GM21717 (cell line): ENCODE measurements at regions not wholly inside any gene's neighbourhood (a gene's known extent, or its start where the extent isn't known, plus 50 kb on each side); places are given as distances from the start of the nearest gene placed in this dataset.
"Not testable (repeated sequence)": the region's sequence is repeated elsewhere in the genome, so short reads cannot be mapped to it uniquely, and the experiment has no call there.

Experiments
- ATAC-seq: cut with Tn5 transposase; IDR thresholded peaks from one replicate; pipeline ENCODE4 v1.9.1; 2021; ENCODE audit warnings: mild to moderate bottlenecking, moderate library complexity; ENCODE audit not compliant: unreplicated experiment

DNA sequence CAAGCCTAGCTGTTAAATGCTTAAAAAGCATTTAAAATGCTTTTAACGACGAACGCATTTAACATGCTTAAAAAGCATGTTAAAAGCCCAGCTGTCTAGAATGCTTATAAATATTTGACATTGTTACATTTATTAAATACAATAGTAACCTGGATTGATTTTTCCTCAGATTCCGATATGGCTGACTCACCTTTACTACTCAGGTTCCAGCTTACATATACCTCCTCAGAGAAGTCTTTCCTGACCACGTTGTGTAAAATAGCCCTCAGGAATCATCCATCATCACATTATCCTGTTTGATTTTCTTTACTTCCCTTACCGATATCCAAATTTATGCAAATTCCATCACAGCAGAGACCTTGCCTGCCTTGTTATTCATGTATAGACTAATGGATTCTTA, 51.4 kb downstream of the SLC41A2 start:
- no peak for ATAC-seq

DNA sequence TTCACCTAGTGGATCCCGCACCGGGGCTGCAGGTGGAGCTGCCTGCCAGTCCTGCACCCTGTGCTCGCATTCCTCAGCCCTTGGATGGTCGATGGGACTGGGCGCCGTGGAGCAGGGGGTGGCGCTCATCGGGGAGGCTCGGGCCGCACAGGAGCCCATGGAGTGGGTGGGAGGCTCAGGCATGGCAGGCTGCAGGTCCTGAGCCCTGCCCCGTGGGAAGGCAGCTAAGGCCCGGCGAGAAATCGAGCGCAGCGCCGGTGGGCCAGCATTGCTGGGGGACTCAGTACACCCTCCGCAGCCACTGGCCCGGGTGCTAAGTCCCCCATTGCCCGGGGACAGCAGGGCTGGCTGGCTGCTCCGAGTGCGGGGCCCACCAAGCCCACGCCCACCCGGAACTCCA, 52.6 kb downstream of the SLC41A2 start:
- not testable (repeated sequence) for ATAC-seq

DNA sequence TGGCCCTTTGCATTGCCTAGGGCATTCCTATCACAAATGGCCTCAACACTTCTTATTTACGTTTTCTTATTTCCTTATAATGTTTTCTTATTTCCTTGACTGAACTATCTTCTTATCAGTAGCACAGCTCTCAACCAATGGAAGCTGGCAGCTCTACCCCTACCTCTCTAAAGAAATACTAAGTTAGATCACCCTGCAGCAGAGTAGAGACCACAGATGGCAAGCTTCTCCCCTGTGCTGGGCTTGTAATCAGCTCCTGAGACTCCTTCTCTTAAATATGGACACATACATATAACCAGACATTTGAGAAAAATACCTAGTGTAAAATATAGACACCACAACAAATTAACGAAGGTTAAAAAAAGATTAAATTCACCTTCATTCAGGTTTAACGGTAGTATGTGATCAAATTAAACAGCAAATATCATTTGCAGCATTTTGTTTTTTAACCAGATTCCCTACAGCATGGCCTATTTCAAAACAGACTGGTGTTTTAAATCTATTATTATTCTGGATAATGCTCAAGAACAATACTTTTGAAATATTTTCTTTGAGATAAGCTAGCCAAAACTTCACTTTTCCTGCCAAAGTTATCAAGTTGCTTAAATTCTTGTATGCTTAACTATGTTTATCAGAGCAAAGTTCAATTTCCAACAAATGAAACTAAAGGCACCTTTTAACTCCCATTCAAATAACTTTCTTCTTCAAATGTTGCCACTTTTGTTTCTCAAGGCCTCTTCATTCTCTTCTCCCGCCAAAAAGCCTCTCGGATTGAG, 54.3 kb downstream of the SLC41A2 start:
- ATAC-seq, result no peak

DNA sequence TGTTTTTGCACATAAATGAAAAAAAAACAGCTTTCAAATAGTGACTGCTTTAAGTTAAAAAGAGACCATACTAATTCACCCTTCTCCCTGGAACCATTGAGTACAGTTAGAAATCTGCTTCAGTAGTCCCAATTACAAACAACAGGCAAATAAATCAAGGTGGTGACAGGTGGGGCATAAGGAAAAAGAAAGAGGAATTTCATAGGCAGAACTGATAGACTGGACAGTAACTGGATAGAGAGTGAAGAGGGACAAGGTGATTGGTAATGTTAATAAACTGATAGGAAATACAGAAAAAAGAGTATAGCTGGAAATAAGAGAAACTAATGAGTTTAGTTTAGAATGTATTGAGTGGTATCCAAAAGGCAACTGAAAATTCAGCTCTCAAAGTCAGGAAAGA, 56.0 kb downstream of the SLC41A2 start:
- no peak for ATAC-seq

DNA sequence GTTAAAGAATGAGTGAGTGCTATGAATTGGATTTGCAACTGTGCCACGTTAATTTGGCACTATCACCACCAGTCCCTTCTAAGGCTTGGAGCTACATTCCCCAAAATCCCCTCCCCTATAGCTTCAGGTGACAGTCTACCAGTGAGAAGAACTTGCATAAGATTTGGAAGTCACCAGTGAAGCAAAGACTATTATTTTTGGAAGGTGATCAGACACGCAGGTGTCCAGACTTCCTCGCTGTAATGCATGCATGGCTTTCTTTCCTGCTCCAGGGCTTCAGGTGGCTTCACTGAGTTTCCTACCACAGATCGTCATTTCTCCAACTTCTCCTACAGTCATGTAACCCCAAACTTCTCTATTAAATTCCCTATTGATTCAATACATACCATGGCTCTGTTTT, 61.4 kb downstream of the SLC41A2 start:
- no peak for ATAC-seq

DNA sequence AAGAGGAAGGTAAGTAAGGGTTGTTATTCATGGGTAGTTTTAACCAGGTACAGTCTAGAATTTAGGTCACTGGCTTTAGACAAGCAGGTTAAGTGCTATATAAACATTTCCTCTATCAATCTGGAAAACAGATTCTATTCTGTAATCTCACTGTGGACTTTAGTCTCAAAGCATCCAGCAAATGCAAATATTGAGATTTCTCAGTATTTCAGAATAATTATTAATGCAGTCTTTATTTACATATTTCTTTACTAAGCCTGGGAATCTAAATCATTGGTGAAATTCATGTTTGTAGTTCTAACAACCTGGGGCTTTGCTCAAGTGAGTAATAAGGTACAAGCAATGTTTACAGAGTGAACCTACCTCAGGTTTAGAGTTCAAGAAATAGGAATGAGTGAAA, 61.9 kb downstream of the SLC41A2 start:
- ATAC-seq, result no peak

DNA sequence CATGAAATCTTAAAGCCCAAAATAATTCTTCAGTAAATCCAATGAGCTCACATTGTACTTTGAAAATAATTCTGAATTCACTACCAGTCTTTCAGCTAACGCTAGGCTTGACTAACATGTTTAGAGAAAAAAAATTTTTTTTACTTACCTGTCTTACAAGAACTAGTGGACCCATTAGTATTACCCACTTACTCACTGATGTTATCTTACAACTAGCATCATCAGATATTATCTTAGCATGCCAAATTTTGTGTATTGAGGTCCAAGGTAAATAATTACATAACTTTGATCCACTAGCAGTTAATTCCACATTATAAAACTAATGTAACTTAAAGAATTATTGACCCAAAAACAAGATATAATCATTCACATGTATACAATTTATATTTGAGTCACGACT, 62.7 kb downstream of the SLC41A2 start:
- ATAC-seq, result no peak

DNA sequence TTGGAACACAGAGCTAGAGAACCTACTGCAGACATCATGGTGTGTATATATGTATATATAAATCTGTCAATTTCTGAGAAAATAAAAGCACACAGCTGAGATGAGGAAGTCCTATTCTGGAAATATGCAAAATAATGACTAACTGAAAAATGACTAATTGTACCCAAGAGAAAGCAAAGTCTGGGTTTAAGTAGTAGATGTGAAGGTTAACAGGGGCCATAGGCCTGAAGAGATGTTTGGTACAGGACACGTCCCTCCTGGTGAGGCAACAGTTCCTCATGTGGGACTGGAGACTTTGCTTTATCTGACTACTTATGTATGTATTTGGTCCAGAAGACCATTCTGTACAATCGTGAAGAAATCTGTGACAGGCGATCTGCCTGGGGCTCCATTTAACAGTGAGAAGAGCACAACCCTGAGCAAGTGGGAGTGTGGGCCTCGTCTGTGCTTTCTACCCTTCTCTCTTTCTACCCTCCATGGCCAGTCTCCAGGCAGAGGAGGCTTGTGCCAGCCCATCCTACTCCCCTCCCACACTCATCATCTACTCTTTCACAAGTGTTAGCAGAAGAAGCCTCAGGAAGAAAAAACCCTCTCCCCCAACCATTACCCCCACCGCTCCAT, 67.5 kb downstream of the SLC41A2 start:
- no peak for ATAC-seq

DNA sequence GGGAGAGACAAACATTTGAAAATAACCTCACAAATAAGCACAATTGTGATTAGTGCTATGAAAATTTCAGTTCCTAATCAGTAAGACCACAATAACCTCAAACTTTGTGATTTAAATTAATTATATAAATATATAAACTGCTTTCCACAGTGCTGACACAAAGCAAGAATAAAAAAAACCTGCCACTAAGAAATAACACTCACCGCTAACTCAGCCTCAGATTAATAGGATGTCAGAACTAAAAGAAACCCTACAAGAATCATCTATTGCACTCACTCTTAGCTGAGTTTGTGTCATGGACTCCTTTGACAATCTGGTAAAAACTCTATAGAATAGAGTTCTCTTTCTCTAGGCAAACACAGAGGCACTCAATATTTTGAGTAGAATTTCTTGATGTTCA, 68.4 kb downstream of the SLC41A2 start:
- no peak for ATAC-seq

DNA sequence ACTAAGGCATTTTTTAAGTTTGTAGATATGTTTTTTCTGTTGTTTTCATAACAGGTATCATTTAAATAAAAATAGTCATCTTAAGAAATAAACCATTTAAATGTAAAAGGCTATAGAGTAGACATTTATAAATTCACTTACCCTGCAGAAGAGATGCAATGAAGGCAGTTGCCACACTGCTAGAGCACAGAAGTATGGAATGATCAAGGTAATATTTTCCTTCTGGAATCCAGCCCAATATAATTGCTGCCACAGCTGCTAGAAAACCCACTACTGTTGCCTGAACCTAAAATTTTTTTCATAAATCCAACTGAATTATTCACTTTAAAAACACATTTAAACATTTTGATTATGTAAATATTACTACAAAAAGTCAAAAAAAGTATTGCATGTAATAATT, 69.2 kb downstream of the SLC41A2 start:
- ATAC-seq, result no peak

DNA sequence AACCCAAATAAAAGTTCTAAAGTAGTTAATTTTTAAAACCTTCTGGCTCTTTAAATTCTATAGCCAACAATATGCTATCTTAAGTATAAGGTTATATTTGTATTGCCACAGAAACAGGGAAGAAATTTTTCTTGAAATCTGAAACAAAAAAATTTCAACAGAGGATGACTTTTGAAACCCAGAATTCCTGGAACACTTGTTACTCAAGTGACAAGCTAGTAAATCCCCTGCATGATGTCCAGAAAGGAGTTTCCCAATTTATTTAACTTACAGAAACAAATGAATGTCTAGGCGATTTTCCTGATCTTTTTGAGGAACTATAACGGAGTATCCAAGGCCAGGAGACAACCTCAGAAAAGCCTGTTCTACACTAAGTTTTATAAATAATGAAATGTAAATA, 69.6 kb downstream of the SLC41A2 start:
- ATAC-seq, result no peak

DNA sequence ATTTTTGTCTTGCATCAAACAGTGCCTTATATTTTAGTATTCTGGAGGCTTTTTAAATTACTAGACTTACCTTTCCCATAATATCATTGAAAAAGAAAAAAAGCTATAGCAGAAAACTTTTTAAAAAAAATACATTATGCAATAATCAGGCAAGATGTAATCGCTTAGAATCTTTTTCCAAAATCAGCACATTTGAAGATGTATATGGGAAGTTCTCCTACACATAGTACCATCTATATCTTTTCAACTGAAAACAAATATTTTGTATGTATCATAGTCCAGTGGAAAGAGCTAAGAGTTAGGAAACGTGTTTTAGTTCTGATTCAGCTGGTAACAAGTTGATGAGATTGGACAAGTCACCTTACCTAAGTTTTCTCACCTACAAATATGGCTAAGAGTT, 70.6 kb downstream of the SLC41A2 start:
- ATAC-seq, result no peak

DNA sequence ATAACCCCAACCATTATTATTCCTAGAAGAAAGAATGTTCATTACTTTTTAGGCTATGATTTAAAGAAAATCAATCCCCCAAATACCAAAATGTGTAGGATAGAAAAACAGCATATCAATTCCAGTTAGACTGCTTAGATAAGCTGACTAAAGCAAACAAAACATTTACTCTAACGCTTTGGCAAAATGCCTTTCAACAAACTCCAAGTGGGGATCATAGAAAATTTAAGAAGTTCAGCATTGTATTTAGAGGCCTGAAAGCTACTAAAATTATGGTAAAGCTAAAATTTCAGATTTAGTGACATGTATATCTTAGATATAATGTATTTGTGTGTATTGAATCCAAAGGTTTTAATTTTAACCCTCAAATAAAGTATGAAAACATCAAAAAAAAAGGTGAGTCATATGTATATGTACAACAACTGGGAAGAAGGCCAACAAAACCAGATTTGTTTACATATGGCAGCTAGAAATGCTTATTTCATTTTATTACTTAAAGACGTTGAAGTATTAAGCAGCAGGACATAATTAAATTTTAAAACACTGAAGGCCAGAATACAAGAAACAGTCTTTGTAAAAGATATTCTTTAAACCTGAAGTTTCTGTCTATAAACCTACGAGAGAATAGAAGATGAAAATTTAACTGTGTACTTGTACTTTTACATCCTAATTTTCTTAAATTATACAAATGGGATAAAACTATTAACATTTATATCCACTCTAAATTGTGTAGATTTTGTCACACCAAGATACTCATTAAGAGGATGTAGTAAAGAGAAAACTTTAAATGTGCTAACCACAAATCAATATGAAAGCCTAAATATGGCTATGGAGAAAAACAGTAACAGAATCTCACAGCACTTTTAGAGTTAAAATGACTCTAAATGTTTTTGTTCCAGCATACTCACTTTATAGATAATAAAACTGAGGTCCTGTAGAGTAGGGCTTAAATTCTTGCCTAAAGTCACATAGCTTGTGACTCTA, 71.4 kb downstream of the SLC41A2 start:
- ATAC-seq, result no peak

DNA sequence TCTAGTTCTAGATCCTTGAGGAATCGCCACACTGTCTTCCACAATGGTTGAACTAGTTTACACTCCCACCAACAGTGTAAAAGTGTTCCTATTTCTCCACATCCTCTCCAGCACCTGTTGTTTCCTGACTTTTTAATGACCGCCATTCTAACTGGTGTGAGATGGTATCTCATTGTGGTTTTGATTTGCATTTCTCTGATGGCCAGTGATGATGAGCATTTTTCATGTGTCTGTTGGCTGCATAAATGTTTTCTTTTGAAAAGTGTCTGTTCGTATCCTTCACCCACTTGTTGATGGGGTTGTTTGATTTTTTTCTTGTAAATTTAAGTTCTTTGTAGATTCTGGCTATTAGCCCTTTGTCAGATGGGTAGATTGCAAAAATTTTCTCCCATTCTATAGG, 79.2 kb downstream of the SLC41A2 start:
- ATAC-seq, result not testable (repeated sequence)

DNA sequence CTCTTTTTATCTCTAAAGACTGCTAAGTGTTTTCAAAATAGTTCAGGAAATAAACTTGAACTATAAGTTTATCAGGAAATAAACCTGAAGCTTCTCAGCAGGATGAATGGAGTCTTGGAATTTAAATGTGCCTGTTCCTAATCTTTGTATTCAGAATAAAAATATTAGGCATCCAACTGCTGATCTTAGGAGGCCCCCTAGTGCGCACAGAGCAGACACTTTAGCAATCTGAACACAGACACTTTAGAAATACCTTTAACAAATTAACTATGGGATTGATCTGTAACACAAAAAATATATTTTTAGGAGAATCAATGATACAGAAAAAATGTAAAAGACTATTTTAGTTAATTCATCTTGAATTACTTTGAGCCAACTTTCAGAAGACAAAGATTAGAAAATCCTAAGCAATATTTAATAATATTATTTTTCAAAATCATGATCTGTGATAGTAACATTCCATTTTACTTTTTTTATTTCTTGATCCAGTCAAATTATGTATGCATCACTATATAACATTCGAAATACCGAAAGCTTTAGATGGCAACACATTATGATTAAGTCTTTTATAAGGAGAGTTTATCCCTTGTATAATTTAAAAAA, 80.9 kb downstream of the SLC41A2 start:
- ATAC-seq, result no peak

DNA sequence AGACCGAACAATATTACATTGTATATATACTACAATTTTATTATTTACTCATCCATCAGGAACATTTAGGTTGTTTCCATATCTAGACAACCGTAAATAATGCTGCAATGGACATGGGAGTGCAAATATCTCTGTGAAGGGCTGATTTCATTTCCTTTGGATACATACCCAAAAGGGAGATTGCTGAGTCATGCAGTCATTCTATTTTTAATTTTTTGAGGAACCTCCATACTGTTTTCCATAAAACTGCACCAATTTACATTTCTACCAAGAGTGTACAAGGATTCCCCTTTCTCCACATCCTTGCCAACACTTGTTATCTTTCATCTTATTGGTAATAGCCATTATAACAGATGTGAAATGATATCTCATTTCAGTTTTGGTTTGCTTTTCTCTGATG, 84.7 kb downstream of the SLC41A2 start:
- ATAC-seq, result no peak

DNA sequence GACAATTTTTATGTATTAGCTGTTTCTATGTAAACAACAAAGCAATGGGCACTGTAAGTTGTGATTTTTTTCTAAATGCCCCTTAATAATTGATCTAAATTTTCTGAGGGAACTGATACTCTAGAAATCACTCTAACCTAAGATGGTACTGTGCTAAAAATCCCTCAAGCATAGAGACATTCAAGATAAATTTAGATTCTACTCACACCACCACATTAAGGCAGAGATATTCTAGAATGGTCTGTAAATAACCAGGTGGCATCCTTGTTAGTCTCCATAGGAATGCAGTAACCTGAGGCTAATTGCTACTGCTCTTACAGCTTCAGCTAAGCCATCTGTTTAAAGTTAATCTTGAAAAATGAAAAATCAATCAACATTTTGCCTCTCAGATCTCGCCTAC, 87.3 kb downstream of the SLC41A2 start:
- ATAC-seq, result no peak

DNA sequence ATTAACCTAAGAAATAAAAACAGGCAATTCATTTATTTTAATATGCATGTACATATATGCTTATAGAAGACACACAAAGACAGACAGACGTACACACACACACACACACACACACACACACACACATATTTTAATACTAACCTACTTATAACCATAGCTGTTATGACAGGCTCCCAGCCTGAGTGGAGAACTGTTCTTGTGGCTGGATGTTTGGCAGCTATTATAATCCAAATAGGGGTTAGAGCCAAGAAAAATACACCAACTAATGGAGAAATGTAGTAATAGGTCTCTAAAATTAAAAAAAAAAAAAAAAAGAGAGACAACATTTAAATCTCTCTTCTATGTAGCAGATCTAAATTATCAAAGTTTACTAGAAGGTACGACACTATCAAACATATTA, 91.8 kb downstream of the SLC41A2 start:
- no peak for ATAC-seq

DNA sequence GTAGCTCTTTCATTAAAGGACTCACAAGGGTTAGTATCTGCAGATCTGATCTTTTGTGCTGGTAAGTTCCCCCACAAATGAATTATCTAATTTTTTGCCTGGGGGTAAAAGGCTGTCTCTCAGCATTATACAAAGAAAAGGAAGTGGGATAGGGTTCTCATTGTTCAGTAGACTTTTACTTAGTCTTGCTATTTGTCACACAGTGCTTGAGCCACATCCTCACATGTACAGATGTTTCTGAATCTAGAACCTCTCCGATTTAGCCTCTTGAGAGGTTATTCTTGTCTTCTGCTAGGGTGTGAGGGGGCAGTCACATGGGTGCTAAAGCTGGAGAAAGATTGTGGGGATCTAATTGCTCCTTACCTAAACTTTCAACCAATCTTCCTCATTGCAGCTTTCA, 93.0 kb downstream of the SLC41A2 start:
- peak; percentile 95 for ATAC-seq

DNA sequence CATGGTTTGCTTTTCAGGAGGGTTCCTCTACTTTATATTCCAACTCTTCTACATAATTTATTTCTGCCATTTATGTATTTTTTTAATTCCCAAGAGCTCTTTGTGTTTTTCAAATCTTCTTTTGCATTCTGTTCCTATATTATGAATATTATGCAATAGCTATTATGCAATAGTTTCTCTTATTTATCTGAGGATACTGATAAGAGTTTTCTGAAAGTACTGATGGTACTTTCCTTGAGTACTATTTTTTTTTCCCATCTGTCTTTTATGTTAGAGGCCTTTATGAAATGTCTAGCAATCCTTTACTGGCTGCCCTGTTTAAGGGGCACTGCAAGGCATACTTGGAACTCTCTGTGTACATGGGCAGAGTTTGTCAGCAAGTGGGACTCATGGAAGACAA, 93.4 kb downstream of the SLC41A2 start:
- no peak for ATAC-seq

DNA sequence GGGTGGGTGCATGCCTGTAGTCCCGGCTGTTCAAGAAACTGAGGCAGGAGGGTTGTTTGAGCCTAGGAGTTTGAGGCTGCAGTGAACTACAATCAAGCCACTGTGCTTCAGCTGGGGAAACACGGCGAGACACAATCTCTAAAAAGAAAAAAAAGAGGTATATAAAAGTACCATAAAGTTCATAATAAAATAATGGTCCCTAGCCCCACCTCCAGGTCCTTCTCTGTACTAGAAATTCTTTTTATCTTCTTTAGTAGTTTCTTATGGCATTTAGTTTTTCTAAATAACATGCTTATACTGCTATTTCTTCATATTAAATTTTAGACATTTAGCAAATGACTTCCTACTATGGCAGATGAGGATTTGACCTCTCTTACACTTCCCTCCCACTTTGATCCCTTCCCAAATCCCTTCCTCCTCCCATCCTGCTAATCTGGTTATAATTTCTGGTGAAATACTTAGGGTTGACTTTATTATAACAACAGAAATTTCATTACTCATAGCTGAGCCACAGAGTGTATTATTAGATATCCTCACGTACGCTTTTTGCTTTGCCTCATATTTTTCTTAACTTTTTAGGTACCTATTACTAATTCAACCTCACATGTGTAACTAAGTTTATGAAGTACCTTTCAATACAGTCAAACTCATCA, 94.7 kb downstream of the SLC41A2 start:
- no peak for ATAC-seq
